Cardiac muscle cell (in vitro differentiated cells and primary cell): ENCODE measurements at regions not wholly inside any gene's neighbourhood (a gene's known extent, or its start where the extent isn't known, plus 50 kb on each side); places are given as distances from the start of the nearest gene placed in this dataset.

Experiments
- DNase-seq, 2 donors: peaks; one replicate each; pipeline versions ENCODE4 v3.0.0 to v3.0.0-alpha.2; 2010 to 2017; ENCODE audit warnings: low read depth in 1 of 2, low spot score in 1 of 2
- H3K27ac ChIP-seq: fragments of 200-600 bp; sonication (generic); 2 replicates; pipeline ENCODE4 v1.5.1; 2016
- H3K27me3 ChIP-seq: fragments of 200-600 bp; sonication (generic); 2 replicates; pipeline ENCODE4 v1.6.0; 2016; ENCODE audit warnings: control low read depth
- H3K36me3 ChIP-seq: fragments of 200-600 bp; sonication (generic); 2 replicates; pipeline ENCODE4 v1.5.1; 2016; ENCODE audit warnings: control low read depth
- H3K4me1 ChIP-seq: fragments of 200-600 bp; sonication (generic); 2 replicates; pipeline ENCODE4 v1.8.1; 2017; ENCODE audit warnings: low read depth, mild to moderate bottlenecking, mixed run types
- H3K4me3 ChIP-seq: fragments of 200-600 bp; sonication (generic); 2 replicates; pipeline ENCODE4 v1.5.1; 2016; ENCODE audit warnings: mild to moderate bottlenecking
- H3K9me3 ChIP-seq: fragments of 200-600 bp; sonication (generic); 2 replicates; pipeline ENCODE4 v1.5.1; 2017; ENCODE audit warnings: low read depth, mild to moderate bottlenecking, control low read depth
- CTCF ChIP-seq: IDR thresholded peaks from 2 replicates; pipeline ENCODE4 v1.5.1; 2012; ENCODE audit warnings: low read depth, mild to moderate bottlenecking, low read length

DNA sequence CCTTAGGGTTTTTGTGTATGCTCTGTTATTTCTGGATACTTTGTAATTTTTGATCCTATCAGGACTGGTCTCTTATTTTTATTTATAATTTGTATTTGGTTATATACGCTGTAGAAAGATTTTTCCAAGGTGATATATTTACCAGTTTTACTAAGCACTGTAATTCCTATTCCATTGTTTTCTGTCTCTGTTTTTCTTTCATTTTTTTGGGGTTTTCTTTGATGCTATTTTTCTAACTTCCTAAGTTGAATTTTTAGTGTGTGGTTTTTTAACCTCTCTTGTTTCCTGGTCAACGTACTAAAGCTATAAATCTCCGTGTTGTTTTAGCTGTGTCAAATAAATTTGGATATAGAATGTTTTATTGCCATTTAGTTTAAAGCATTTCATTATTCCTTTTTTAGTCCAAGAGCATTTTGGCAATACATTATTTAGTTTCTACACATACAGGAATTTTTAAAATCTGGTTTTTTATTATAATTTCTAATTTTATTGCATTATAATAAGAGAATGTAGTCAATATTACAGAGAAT, 128.1 kb upstream of the THRB start:
- Histone ChIP-seq H3K36me3 (no peaks in the 10 kb centered on the region), H3K27me3 (no peaks in the 10 kb centered on the region), H3K4me3 (no peak overlapping the region), H3K9me3 (no peaks in the 10 kb centered on the region), H3K27ac (no peak overlapping the region), H3K4me1 (no peaks in the 10 kb centered on the region)
- no peak for DNase-seq
- no peak for TF ChIP-seq CTCF

- DNase-seq, result no peak
- Histone ChIP-seq H3K27me3 (no peaks in the 10 kb centered on the region), H3K4me3 (no peak overlapping the region), H3K9me3 (no peaks in the 10 kb centered on the region), H3K4me1 (no peaks in the 10 kb centered on the region), H3K27ac (no peak overlapping the region), H3K36me3 (no peaks in the 10 kb centered on the region)
- no peak for TF ChIP-seq CTCF
These were observed 129.0 kb upstream of the THRB start for GRCh38 chr3:24623657-24624056.

DNA sequence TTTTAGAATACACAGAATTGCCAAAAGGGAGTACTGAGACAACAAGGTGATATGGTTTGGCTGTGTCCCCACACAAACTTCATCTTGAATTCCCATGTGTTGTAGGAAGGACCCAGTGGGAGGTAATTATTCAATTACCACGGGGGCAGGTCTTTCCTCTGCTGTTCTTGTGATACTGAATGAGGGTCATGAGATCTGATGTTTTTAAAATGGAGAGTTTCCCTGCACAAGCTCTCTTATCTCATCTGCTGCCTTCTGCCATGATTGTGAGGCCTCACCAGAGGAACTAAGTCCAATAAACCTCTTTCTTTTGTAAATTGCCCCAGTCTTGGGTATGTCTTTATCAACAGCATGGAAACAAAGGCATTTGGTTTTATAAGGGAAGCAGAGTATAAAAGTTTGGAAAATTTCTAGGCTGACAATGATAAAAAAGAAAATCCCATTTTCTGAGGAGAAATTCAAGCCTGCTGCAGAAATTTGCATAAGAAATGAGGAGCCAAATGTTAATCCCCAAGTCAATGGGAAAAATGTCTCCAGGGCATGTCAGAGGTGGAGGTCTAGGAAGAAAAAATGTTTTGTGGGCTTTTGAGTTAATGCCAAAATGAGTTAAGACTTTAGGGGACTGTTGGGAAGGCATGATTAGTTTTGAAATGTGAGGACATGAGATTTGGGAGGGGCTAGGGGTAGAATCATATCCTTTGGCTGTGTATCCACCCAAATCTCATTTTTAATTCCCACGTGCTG, 130.5 kb upstream of the THRB start:
- H3K27me3 ChIP-seq, result no peaks in the 10 kb centered on the region

GRCh38 chr3:24628523-24629258, 134.0 kb upstream of the THRB start:
- Histone ChIP-seq H3K9me3 (no peaks in the 10 kb centered on the region), H3K4me1 (no peaks in the 10 kb centered on the region), H3K27me3 (no peaks in the 10 kb centered on the region), H3K4me3 (no peak overlapping the region), H3K27ac (no peak overlapping the region), H3K36me3 (no peaks in the 10 kb centered on the region)
- DNase-seq, result no peak
- TF ChIP-seq CTCF, result no peak

More for the DNA sequence above, 130.5 kb upstream of the THRB start:
- Histone ChIP-seq H3K27ac (no peak overlapping the region), H3K4me1 (no peaks in the 10 kb centered on the region), H3K4me3 (no peak overlapping the region), H3K9me3 (no peaks in the 10 kb centered on the region), H3K36me3 (no peaks in the 10 kb centered on the region)
- DNase-seq, result no peak
- TF ChIP-seq CTCF, result no peak

DNA sequence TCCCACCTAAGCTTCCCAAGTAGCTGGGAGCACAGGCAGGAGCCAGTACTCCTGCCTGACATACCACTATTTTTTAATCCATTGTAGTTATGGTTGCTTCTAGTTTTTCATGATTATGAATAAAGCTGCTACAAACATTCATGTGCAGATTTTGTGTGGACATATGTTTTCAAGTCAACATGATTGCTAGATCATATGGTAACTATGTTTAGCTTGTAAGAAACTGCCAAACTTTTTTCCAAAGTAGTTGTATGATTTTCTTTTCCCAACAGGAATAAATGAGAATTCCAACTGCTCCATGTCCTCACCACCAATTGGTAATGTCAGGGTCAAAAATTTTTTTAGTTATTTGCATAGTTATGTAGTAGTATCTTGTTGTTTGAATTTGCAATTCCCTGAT, 136.8 kb upstream of the THRB start:
- Histone ChIP-seq H3K27me3 (no peaks in the 10 kb centered on the region), H3K27ac (no peak overlapping the region), H3K4me1 (no peaks in the 10 kb centered on the region), H3K4me3 (no peak overlapping the region), H3K9me3 (no peaks in the 10 kb centered on the region), H3K36me3 (no peaks in the 10 kb centered on the region)
- no peak for TF ChIP-seq CTCF
- no peak for DNase-seq
